HG03442 (cell line): ENCODE measurements at regions not wholly inside any gene's neighbourhood (a gene's known extent, or its start where the extent isn't known, plus 50 kb on each side); places are given as distances from the start of the nearest gene placed in this dataset.
A peak's percentile ranks its signal among the peaks of the same experiment; 100 is the strongest.
"Not testable (repeated sequence)": the region's sequence is repeated elsewhere in the genome, so short reads cannot be mapped to it uniquely, and the experiment has no call there.

Source experiments
- ATAC-seq: cut with Tn5 transposase; IDR thresholded peaks from one replicate; pipeline ENCODE4 v1.9.1; 2021; ENCODE audit warnings: mild to moderate bottlenecking, moderate library complexity; ENCODE audit not compliant: unreplicated experiment

DNA sequence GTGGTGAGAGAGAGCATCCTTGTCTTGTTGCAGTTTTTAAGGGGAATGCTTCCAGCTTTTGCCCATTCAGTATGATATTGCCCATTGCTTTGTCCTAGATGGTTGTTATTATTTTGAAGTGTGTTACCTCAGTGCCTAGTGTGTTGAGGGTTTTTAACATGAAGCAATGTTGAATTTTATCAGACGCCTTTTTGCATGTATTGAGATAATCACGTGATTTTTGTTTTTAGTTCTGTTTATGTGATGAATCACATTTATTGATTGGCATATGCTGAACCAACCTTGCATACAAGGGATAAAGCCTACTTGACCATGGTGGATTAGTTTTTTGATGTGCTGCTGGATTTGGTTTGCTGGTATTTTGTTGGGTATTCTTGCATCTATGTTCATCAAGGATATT lies 302.3 kb upstream of the G2E3 start:
- ATAC-seq: no peak

GRCh38 chr14:30257946-30258661 lies 300.9 kb upstream of the G2E3 start:
- ATAC-seq: no peak

DNA sequence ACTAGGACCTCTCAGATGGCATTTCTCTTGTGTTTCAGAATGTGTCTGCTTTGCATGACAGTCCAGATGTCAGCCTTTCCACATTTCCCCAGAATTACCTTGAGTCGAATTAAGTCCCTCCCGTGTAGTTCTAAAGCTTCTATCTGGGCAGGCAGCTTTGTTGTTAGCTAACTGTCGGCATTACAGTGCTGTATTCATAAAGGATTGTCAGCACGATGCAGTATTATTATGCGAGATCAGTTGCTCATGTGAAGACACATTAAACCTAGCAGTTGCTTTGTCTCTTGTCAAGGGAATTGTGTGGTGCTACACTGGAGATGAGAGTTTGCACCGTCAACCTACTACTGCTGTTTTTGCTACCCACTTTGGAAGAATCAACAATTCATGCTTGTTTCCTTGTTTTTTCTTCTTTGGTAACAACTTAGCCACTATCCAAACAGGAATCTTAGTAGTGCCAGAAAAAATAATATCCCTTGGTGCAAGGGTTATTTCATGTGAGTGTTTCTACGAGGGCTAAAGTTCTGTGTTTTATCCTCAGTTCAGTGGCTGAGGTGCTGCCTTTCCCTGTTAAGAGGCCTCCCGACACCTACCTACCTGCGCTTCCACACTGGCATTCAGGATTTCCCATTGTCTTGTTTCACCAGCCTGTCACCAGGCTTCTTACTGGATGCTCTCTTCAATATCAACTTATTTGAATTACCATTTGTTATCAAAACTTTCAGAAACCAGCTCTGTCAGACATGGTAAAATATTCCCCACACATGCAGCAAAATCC lies 297.9 kb upstream of the G2E3 start:
- no peak for ATAC-seq

GRCh38 chr14:30264161-30264560 lies 294.8 kb upstream of the G2E3 start:
- no peak for ATAC-seq

DNA sequence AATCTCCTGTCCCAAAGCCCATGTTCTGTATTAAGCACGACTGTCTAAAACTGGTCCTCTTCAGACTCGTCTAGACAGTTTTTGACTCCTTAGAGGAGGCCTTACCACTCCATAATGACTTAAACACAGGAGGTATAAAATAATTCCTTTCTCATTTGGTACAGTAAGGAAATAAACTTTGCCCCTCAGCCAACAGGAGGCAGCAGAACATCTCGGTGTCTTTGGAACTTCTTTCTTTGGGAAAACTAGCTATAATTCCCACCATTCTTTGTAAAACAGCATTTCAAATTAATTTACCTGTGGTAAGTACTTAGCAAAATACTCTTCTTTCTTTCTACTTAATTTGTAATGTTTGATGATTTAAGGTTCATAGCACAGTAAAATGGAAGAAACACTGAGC lies 292.7 kb upstream of the G2E3 start:
- no peak for ATAC-seq

- no peak for ATAC-seq
These were observed 291.8 kb upstream of the G2E3 start for GRCh38 chr14:30267141-30267540.

GRCh38 chr14:30270200-30271161 lies 288.5 kb upstream of the G2E3 start:
- peak; percentile 100 for ATAC-seq

- ATAC-seq: no peak
These were observed 287.1 kb upstream of the G2E3 start for GRCh38 chr14:30271811-30272323.

GRCh38 chr14:30272848-30273832 lies 285.8 kb upstream of the G2E3 start:
- no peak for ATAC-seq

DNA sequence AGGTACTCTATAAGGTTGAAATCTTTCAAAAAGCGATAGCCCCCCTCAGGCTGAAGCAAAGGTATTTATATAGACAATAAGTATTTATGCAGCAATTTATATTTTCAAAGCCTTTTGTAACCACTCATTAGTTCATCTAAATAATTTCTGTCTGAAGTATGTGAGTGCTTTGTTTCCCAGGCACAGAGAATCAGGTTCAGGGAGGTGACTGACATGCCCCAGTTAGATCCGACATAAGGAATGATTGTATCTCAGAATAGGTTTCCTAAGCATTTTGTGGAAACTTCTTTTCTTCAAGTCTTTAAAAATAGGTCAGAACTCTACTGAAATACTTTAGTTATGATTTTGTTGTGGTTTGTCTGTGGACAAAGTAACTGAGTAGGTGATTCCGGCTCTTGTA lies 283.4 kb upstream of the G2E3 start:
- no peak for ATAC-seq

DNA sequence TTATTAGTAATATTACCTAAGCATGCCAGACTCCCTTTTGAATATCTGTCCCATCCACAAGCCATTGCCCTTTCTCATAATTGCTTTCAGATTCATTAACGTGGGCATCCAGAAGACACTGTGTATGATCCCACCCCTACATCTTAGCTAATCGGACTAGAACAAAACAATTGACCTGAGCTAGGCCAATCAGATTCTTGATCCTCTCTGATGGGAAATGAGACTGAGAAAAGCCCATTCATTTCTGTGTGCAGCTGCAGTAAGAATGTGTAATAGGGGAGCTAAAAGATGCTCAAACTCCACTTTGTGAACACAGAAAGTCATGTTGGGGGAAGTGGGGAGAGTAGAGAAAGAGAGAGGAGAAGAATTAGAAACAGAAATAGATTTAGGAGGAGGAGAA lies 281.7 kb upstream of the G2E3 start:
- no peak for ATAC-seq

DNA sequence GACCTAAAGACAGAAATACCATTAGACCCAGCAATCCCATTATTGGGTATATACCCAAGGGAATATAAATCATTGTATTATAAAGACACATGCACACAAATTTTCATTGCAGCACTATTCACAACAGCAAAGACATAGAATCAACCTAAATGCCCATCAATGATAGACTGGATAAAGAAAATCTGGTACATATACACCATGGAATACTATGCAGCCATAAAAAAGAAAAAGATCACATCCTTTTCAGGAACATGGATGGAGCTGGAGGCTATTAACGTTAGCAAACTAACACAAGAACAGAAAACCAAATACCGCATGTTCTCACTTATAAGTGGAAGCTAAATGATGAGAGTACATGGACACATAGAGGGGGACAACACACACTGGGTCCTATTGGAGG lies 280.1 kb upstream of the G2E3 start:
- ATAC-seq: not testable (repeated sequence)

GRCh38 chr14:30283822-30284446 lies 275.0 kb upstream of the G2E3 start:
- ATAC-seq: peak; percentile 77

GRCh38 chr14:30284808-30285207 lies 274.1 kb upstream of the G2E3 start:
- ATAC-seq: no peak

GRCh38 chr14:30287579-30288445 lies 271.1 kb upstream of the G2E3 start:
- ATAC-seq: no peak

GRCh38 chr14:30290001-30290400 lies 269.0 kb upstream of the G2E3 start:
- ATAC-seq: no peak

DNA sequence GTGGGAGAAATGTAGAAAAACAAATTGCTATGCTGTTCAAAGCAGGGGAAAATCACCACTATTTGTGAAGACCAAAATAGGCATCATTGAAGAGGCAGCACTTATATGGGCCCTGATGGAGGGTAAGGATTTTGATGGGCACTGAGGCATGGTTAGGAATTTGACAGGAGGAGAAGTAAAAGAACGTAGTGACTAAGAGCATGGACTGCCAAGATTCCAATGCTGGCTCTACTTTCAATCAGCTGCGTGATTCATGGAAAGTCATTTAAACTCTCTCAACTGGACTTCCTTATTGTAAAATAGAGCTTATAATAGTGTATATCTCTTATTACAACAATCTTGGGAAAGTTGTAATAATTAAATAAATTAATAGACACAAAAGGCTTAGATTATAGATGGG lies 267.7 kb upstream of the G2E3 start:
- ATAC-seq: no peak

DNA sequence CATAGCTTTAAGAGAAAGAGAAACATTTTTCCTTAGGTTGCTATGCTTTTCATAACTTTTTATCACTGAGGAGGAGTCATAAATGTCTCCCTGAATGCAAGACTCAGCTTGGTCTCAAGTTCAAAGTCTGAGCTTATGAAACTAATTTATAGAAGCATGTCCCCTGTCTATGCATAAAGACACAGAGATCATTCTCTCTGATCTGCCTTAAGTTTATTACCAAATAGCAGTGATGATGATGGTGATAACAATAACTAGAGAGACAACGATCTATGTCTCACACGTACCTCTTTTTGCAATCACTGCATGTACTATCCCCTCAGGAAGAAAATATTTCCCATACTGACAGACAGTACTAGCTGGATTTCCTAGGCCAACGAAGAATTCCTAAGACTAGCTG lies 266.4 kb upstream of the G2E3 start:
- no peak for ATAC-seq

DNA sequence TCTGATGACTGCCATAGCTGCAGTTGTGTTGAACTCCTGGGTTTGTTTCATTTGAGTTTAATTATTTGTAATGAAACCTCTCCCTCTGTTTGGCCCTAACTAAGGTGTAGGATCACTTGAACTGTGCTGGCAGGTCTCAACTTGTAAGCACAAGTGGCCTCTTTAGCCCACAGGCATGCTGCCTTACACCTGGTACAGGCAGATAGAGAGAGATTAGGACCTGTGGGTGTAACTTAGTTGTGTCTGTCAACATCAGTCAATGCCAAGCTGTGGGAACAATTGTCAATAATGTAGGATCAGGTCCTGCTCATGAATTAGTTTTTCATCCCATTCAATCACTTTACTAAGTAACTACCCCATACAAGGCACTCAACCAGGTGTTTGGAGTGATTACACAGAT lies 263.0 kb upstream of the G2E3 start:
- no peak for ATAC-seq
